Erythroblast (primary cell): ENCODE measurements at regions not wholly inside any gene's neighbourhood (a gene's known extent, or its start where the extent isn't known, plus 50 kb on each side); places are given as distances from the start of the nearest gene placed in this dataset.

Experiments used
- GATA1 ChIP-seq: IDR thresholded peaks from 2 replicates; pipeline ENCODE4 v1.6.1; 2011; ENCODE audit warnings: low read depth, mild to moderate bottlenecking, control low read depth, low read length, moderate library complexity
- POLR2A ChIP-seq: IDR thresholded peaks from 2 replicates; pipeline ENCODE4 v1.6.1; 2011; ENCODE audit warnings: mild to moderate bottlenecking, low read length

DNA sequence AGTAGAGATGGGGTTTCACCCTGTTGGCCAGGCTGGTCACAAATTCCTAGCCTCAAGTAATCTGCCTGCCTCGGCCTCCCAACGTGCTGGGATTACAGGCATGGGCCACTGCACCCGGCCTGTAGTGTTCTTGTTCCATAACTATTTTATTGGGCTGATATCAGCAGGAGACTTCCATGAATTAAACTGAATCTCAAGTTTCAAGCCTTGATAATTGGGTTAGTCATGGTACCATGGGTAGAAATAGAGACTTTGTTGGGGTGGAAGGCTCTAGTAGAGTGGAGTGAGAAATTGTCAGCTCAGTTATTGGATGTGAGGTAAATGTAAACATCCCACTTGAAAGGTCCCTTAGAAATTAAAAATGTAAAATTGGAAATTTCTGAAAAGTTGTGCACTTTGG, 419.1 kb downstream of the ADGRL2 start:
- TF ChIP-seq POLR2A (no peak), GATA1 (no peak)
